ENCODE measurements at regions not wholly inside any gene's neighbourhood (a gene's known extent, or its start where the extent isn't known, plus 50 kb on each side); places are given as distances from the start of the nearest gene placed in this dataset.

GRCh38 chr4:170769862-170770261 lies 680.1 kb upstream of the AADAT start:
- DNase-seq, result no peak
- Histone ChIP-seq H3K9me3 (no peaks in the 10 kb centered on the region), H3K4me1 (no peaks in the 10 kb centered on the region), H3K36me3 (no peaks in the 10 kb centered on the region), H3K27me3 (no peaks in the 10 kb centered on the region), H3K27ac (no peak overlapping the region), H3K4me3 (no peak overlapping the region)
- intact Hi-C loops (cut with DNase I), result no loop called here
- no peak for TF ChIP-seq POLR2A (IDR thresholded peaks at IDR 0.05)
- TF ChIP-seq CTCF (IDR thresholded peaks at IDR 0.05), result no peak
- no peak for ATAC-seq
- 44% methylated on average over 1 of the region's 1 CpG for WGBS (ENCODE audit: insufficient coverage, low coverage, low lambda C conversion rate, missing lambda C conversion rate)

GRCh38 chr4:170758988-170759387 lies 669.2 kb upstream of the AADAT start:
- no peak for ATAC-seq
- no peaks in the 10 kb centered on the region for H3K36me3 ChIP-seq
- DNase-seq, result no peak
- TF ChIP-seq POLR2A (IDR thresholded peaks at IDR 0.05), result no peak
- TF ChIP-seq CTCF (IDR thresholded peaks at IDR 0.05), result no peak
- H3K4me3 ChIP-seq, result no peak overlapping the region
- intact Hi-C loops (cut with DNase I), result no loop called here
- 76% methylated on average over 4 of the region's 4 CpGs for WGBS (ENCODE audit: insufficient coverage, low coverage, low lambda C conversion rate, missing lambda C conversion rate)
- H3K27me3 ChIP-seq, result no peaks in the 10 kb centered on the region
- peaks cover 0 to 2% (median 0%) of the 10 kb centered on the region in 4 donors for H3K4me1 ChIP-seq
- no peak overlapping the region for H3K27ac ChIP-seq
- no peaks in the 10 kb centered on the region for H3K9me3 ChIP-seq

GRCh38 chr4:170750519-170750918 lies 660.8 kb upstream of the AADAT start:
- TF ChIP-seq POLR2A (IDR thresholded peaks at IDR 0.05) (no peak), CTCF (IDR thresholded peaks at IDR 0.05) (no peak)
- no peak overlapping the region for H3K27ac ChIP-seq
- no peak overlapping the region for H3K4me3 ChIP-seq
- DNase-seq, result no peak
- H3K9me3 ChIP-seq, result no peaks in the 10 kb centered on the region
- H3K36me3 ChIP-seq, result no peaks in the 10 kb centered on the region
- WGBS (ENCODE audit: insufficient coverage, low coverage, low lambda C conversion rate, missing lambda C conversion rate), result 55% methylated on average over 5 of the region's 5 CpGs
- intact Hi-C loops (cut with DNase I), result no loop called here
- no peak for ATAC-seq
- H3K4me1 ChIP-seq, result no peaks in the 10 kb centered on the region
- H3K27me3 ChIP-seq, result no peaks in the 10 kb centered on the region

- 4% methylated on average over 2 of the region's 2 CpGs for WGBS (ENCODE audit: insufficient coverage, low coverage, low lambda C conversion rate, missing lambda C conversion rate)
- H3K36me3 ChIP-seq, result no peaks in the 10 kb centered on the region
- no peak overlapping the region for H3K27ac ChIP-seq
- no peaks in the 10 kb centered on the region for H3K9me3 ChIP-seq
- H3K4me1 ChIP-seq, result no peaks in the 10 kb centered on the region
- intact Hi-C loops (cut with DNase I), result no loop called here
- ATAC-seq, result no peak
- H3K27me3 ChIP-seq, result no peaks in the 10 kb centered on the region
- no peak overlapping the region for H3K4me3 ChIP-seq
- no peak for DNase-seq
- no peak for TF ChIP-seq CTCF (IDR thresholded peaks at IDR 0.05)
Measured at GRCh38 chr4:170748975-170749374, 659.2 kb upstream of the AADAT start.

- DNase-seq, result no peak
- Histone ChIP-seq H3K4me1 (no peaks in the 10 kb centered on the region), H3K9me3 (no peaks in the 10 kb centered on the region), H3K36me3 (no peaks in the 10 kb centered on the region), H3K27ac (no peak overlapping the region), H3K27me3 (no peaks in the 10 kb centered on the region), H3K4me3 (no peak overlapping the region)
- WGBS (ENCODE audit: insufficient coverage, low coverage, low lambda C conversion rate, missing lambda C conversion rate), result 49% methylated on average over 12 of the region's 13 CpGs
- intact Hi-C loops (cut with DNase I), result no loop called here
- TF ChIP-seq POLR2A (IDR thresholded peaks at IDR 0.05) (no peak), CTCF (IDR thresholded peaks at IDR 0.05) (no peak)
- ATAC-seq, result no peak
Measured at GRCh38 chr4:170743633-170744032, 653.9 kb upstream of the AADAT start.

All from right lobe of liver (tissue), 6 donors.